ENCODE measurements at regions not wholly inside any gene's neighbourhood (a gene's known extent, or its start where the extent isn't known, plus 50 kb on each side); places are given as distances from the start of the nearest gene placed in this dataset.

DNA sequence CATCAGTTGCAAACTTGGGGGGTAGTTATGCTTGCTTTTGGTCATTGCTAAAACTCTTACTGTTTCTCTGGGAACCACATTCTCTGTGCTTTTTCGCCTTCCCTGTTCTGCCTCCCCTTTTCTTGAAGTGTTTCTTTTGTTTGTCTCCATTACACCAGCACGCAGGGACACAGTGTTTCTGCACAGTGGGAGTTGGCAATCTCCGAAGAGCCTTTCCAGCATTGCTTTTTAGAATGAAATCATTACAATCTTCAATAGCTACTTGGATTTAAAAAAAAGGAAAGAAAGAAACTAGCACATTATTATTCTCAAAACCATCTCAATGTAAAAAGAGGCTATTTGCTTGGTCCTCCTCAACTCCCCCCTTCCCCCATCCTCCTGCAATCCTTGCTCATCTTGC, 536.7 kb upstream of the MMS22L start:
- H3K9me3 ChIP-seq (replicated peaks in 1 of 3), result no peaks in the 10 kb centered on the region
- TF ChIP-seq, protein P1, sequence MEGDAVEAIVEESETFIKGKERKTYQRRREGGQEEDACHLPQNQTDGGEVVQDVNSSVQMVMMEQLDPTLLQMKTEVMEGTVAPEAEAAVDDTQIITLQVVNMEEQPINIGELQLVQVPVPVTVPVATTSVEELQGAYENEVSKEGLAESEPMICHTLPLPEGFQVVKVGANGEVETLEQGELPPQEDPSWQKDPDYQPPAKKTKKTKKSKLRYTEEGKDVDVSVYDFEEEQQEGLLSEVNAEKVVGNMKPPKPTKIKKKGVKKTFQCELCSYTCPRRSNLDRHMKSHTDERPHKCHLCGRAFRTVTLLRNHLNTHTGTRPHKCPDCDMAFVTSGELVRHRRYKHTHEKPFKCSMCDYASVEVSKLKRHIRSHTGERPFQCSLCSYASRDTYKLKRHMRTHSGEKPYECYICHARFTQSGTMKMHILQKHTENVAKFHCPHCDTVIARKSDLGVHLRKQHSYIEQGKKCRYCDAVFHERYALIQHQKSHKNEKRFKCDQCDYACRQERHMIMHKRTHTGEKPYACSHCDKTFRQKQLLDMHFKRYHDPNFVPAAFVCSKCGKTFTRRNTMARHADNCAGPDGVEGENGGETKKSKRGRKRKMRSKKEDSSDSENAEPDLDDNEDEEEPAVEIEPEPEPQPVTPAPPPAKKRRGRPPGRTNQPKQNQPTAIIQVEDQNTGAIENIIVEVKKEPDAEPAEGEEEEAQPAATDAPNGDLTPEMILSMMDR (IDR thresholded peaks at IDR 0.05), result no peak
- TF ChIP-seq POLR2A (IDR thresholded peaks at IDR 0.05), result no peak
- no peaks in the 10 kb centered on the region for H3K36me3 ChIP-seq (replicated peaks in 1 of 2)
- H3K4me1 ChIP-seq (replicated peaks in 1 of 2), result no peaks in the 10 kb centered on the region
- no peak for DNase-seq
- H3K4me3 ChIP-seq, result no peak overlapping the region
- 40 to 61% (median 48%) methylated on average over 3 of the region's 3 CpGs for WGBS, 4 donors
- no peak overlapping the region for H3K27ac ChIP-seq
- H3K27me3 ChIP-seq, result no peaks in the 10 kb centered on the region
- intact Hi-C loops (cut with DNase I), result no loop called here

DNA sequence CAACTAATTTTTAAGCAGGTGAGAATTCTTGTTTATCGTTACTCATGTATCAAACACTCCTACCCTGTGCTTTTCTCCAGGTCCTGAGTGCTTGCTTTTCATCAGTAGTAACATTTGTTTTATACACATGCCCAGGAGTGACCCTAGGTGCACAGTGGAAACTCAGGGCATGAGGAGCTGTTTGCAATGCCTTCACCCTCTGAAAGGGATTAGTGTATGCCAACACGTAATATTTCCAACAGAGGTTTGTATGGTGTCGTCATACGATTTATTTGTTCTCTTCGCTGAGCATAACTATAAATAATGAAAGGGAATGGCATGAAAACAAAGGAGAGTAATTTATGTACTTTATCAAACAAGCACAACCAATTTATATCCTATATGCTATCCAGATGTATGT, 537.4 kb upstream of the MMS22L start:
- Histone ChIP-seq H3K4me1 (replicated peaks in 1 of 2) (no peaks in the 10 kb centered on the region), H3K4me3 (no peak overlapping the region), H3K9me3 (replicated peaks in 1 of 3) (no peaks in the 10 kb centered on the region), H3K27me3 (no peaks in the 10 kb centered on the region), H3K27ac (no peak overlapping the region), H3K36me3 (replicated peaks in 1 of 2) (no peaks in the 10 kb centered on the region)
- TF ChIP-seq POLR2A (IDR thresholded peaks at IDR 0.05), result no peak
- TF ChIP-seq, protein P1 (IDR thresholded peaks at IDR 0.05), result no peak
- intact Hi-C loops (cut with DNase I), result no loop called here
- 66 to 80% (median 68%) methylated on average over 5 of the region's 5 CpGs for WGBS, 4 donors
- no peak for DNase-seq

DNA sequence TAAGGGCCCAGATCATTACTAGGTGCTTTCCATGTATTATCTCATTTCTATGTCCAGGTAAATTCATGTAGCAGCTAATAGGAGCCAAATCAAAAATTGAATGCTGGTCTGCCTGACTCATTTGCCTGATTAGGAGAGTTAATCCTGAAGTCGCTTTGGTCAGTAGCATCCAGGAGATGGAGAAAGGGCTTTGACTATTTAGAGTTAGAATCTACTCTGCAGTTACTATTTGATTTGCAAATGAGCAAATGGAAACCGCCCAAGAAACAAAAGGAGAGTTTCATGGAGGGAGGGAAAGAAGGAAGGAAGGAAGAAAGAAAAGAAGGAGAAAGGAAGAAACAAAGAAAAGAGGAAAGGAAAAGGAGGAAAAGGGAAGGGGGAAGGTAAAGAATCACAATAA, 539.6 kb upstream of the MMS22L start:
- Histone ChIP-seq H3K27ac (no peak overlapping the region), H3K27me3 (no peaks in the 10 kb centered on the region), H3K4me3 (no peak overlapping the region), H3K4me1 (replicated peaks in 1 of 2) (no peaks in the 10 kb centered on the region), H3K36me3 (replicated peaks in 1 of 2) (no peaks in the 10 kb centered on the region), H3K9me3 (replicated peaks in 1 of 3) (no peaks in the 10 kb centered on the region)
- TF ChIP-seq POLR2A (IDR thresholded peaks at IDR 0.05), result no peak
- TF ChIP-seq, protein P1 (IDR thresholded peaks at IDR 0.05), result no peak
- WGBS, 4 donors, result 49 to 71% (median 56%) methylated on average over 2 of the region's 2 CpGs
- intact Hi-C loops (cut with DNase I), result no loop called here
- no peak for DNase-seq

DNA sequence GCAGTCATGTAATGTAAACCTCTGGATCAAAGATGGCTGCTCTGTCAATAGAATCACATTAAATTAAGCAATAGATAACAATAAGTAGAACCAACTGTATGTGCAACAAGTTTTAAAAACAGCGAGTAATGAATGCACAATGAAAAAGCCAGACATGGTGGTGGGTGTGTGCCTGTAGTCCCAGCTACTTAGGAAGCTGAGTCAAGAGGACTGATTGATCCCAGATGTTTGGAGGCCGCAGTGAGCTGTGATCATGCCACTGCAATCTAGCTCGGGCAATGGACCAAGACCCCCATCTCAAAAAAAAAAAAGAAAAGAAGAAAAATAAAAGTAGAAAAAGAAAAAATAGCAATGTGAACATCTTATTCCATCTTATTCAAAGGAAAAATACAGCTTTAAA, 558.7 kb upstream of the MMS22L start:
- Histone ChIP-seq H3K4me3 (no peak overlapping the region), H3K4me1 (replicated peaks in 1 of 2) (no peaks in the 10 kb centered on the region), H3K27me3 (no peaks in the 10 kb centered on the region), H3K9me3 (replicated peaks in 1 of 3) (no peaks in the 10 kb centered on the region), H3K27ac (no peak overlapping the region), H3K36me3 (replicated peaks in 1 of 2) (no peaks in the 10 kb centered on the region)
- WGBS, 4 donors, result 74 to 79% (median 77%) methylated on average over 3 of the region's 3 CpGs
- DNase-seq, result no peak
- intact Hi-C loops (cut with DNase I), result no loop called here
- TF ChIP-seq, protein P1 (IDR thresholded peaks at IDR 0.05), result no peak
- no peak for TF ChIP-seq POLR2A (IDR thresholded peaks at IDR 0.05)
